Ectodermal cell (in vitro differentiated cells): ENCODE measurements at regions not wholly inside any gene's neighbourhood (a gene's known extent, or its start where the extent isn't known, plus 50 kb on each side); places are given as distances from the start of the nearest gene placed in this dataset.

Experiments
- H3K27ac ChIP-seq: 2 replicates; pipeline ENCODE4 v1.7.0; 2013; ENCODE audit warnings: mild to moderate bottlenecking, low read depth, low read length; ENCODE audit not compliant: insufficient read depth, poor library complexity, severe bottlenecking
- H3K27me3 ChIP-seq: 2 replicates; pipeline ENCODE4 v1.7.0; 2013; ENCODE audit warnings: mild to moderate bottlenecking, low read length; ENCODE audit not compliant: insufficient read depth, control insufficient read depth, poor library complexity, severe bottlenecking
- H3K36me3 ChIP-seq: one replicate; pipeline ENCODE4 v1.7.0; 2013; ENCODE audit warnings: low read length; ENCODE audit not compliant: control insufficient read depth, insufficient read depth
- H3K4me1 ChIP-seq: one replicate; pipeline ENCODE4 v1.7.0; 2013; ENCODE audit warnings: low read length; ENCODE audit not compliant: control insufficient read depth, insufficient read depth
- H3K4me3 ChIP-seq: 2 replicates; pipeline ENCODE4 v1.7.0; 2013; ENCODE audit warnings: low read depth, low read length, control low read depth; ENCODE audit not compliant: insufficient read depth
- H3K9me3 ChIP-seq: 2 replicates; pipeline ENCODE4 v1.7.0; 2013; ENCODE audit warnings: mild to moderate bottlenecking, low read length, moderate library complexity; ENCODE audit not compliant: control insufficient read depth
- WGBS, 2 experiments: methylation state at CpG; one replicate each; pipeline ENCODE4 v1.1.7; 2013; ENCODE audit warnings: missing lambda C conversion rate in 2 of 2; 5-methylcytosine and 5-hydroxymethylcytosine counted together

DNA sequence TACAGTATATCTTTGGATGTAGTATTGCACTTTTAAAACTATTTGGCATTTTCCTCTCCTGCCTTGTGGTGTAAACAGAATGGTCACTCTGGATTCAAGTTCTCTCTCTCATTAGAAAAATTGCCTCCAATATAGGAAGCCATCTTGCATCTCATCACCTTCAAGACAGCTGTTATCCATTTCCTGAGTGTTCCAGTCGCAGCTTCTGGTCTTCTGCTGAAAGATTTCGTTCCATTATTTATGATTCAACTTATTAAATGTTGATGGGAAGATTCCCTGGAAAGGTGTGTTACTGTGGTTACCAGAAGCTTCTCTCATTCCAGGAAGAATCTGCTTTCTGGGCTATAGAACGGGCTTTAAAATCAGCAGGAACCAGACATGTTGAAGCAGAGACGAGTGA lies 568.3 kb upstream of the SLIT2 start:
- H3K36me3 ChIP-seq, result no peaks in the 10 kb centered on the region
- H3K27ac ChIP-seq, result no peak overlapping the region
- H3K9me3 ChIP-seq, result no peaks in the 10 kb centered on the region
- H3K4me1 ChIP-seq, result no peaks in the 10 kb centered on the region
- H3K27me3 ChIP-seq, result no peaks in the 10 kb centered on the region
- WGBS, 2 experiments, result 91 to 95% methylated on average over 4 of the region's 4 CpGs
- H3K4me3 ChIP-seq, result no peak overlapping the region

DNA sequence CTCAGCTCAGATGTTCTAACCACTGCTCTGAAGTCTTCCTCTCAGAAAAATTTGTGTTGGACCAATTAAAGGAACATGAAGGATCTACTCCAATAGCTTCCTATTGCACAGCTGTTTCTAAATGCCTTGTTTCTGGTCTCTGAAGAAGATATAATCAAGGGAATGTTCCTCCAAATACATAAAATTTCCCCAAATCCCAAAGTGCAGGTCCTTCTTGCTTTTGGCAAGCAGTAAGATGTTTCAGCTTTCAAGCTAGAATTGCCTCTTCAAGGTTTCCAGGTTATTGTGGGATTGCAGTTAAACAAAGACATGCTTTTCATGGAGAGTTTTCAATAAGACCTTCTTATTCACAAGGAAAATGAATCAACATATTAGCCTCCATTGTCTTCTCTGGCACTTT lies 574.5 kb upstream of the SLIT2 start:
- no peaks in the 10 kb centered on the region for H3K36me3 ChIP-seq
- no peaks in the 10 kb centered on the region for H3K4me1 ChIP-seq
- no peak overlapping the region for H3K27ac ChIP-seq
- no peaks in the 10 kb centered on the region for H3K27me3 ChIP-seq
- no peaks in the 10 kb centered on the region for H3K9me3 ChIP-seq
- no peak overlapping the region for H3K4me3 ChIP-seq

DNA sequence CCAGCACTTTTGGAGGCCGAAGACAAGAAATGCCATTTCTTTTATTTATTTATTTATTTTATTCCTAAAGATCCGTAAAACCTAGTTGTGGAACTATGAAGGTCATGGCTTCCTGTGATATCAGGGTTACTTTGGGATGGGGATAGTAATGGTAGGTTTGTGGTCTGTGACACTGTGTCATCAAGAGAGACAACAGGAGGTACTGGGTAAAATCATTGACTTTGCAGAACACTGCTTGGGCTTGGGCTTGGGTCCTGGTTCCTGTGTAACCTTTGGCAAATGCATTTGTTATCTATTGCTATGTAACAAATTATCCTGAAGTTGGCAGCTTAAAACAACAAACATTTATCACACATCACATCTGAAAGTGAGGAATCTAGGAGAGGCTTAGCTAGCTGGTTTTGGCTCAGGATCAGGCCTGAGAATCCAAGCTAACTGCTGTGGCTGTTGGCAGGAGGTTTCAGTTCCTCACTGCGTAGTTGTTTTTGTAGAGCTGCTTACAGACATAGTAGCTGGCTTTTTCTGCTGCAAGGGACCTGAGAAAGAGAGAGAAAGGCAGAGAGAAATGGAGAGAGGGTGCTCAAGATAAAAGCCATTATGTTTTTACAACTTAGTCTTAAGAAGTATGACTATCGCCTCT lies 576.4 kb upstream of the SLIT2 start:
- H3K27me3 ChIP-seq, result no peaks in the 10 kb centered on the region
- H3K36me3 ChIP-seq, result no peaks in the 10 kb centered on the region
- no peak overlapping the region for H3K4me3 ChIP-seq
- WGBS, 2 experiments, result 93% methylated on average over 2 to 3 of the region's 4 CpGs
- no peaks in the 10 kb centered on the region for H3K4me1 ChIP-seq
- H3K9me3 ChIP-seq, result no peaks in the 10 kb centered on the region
- no peak overlapping the region for H3K27ac ChIP-seq

DNA sequence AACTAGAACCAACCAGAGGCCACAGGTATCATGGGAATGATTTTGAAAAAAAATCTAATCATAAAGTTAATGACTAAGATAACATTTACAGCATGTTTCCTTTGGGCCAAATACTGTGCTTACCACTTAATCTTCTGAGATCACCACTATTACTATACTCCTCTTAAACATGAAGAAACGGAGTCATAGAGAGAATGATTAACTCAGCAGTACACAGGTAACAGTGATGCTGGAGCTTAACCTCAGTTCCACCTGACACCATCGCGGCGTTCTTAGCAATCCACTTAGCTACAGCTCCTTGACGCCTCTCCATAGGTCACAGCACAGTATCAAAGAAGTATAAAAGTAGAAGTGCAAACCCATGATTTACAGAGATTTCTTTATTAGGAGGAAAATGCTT lies 592.6 kb upstream of the SLIT2 start:
- no peak overlapping the region for H3K4me3 ChIP-seq
- no peaks in the 10 kb centered on the region for H3K4me1 ChIP-seq
- 93 to 97% methylated on average over 5 of the region's 5 CpGs for WGBS, 2 experiments
- H3K27me3 ChIP-seq, result no peaks in the 10 kb centered on the region
- H3K27ac ChIP-seq, result no peak overlapping the region
- H3K9me3 ChIP-seq, result no peaks in the 10 kb centered on the region
- H3K36me3 ChIP-seq, result no peaks in the 10 kb centered on the region

DNA sequence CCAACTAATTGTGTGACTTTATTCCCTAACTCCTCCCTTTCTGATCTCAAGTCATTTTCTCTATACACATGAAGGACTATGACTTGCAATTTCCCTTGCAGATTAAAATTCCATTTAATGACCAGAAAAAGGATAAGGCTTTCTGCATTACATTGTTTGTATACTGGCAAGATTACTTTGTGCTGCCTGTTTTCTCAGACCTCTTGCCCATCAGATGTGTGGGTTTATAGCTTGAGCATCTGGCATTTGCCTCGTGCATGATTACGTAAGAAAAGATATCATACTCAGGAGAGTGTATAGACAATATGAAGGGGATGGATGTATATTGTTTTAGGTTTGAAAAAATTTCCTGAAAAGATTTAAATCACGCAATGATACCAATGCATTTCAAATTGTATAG lies 593.8 kb upstream of the SLIT2 start:
- 95 to 100% methylated on average over 2 of the region's 3 CpGs for WGBS, 2 experiments
- Histone ChIP-seq H3K27ac (no peak overlapping the region), H3K4me3 (no peak overlapping the region), H3K9me3 (no peaks in the 10 kb centered on the region), H3K36me3 (no peaks in the 10 kb centered on the region), H3K27me3 (no peaks in the 10 kb centered on the region), H3K4me1 (no peaks in the 10 kb centered on the region)

DNA sequence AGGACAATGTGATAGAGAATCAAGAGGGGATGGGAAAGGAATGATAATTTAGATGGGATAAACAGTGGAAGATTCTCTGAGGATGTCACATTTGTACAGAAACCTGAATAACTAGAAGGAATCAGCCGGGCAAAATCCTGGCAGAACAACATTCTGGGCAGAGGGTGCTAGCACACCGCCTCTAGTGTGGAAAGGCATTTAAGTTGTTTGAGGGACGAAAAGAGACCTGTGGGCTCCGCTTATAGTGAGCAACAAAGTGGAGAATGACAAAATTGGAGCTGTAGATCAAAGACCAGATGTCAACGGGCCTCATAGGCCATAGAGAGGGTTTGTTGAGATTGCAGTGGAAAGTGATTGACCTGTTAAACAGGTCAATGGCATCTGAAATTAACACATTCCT lies 596.0 kb upstream of the SLIT2 start:
- no peak overlapping the region for H3K27ac ChIP-seq
- H3K4me3 ChIP-seq, result no peak overlapping the region
- no peaks in the 10 kb centered on the region for H3K27me3 ChIP-seq
- H3K9me3 ChIP-seq, result no peaks in the 10 kb centered on the region
- WGBS, 2 experiments, result 93 to 95% methylated on average over 5 of the region's 5 CpGs
- H3K36me3 ChIP-seq, result no peaks in the 10 kb centered on the region
- no peaks in the 10 kb centered on the region for H3K4me1 ChIP-seq

DNA sequence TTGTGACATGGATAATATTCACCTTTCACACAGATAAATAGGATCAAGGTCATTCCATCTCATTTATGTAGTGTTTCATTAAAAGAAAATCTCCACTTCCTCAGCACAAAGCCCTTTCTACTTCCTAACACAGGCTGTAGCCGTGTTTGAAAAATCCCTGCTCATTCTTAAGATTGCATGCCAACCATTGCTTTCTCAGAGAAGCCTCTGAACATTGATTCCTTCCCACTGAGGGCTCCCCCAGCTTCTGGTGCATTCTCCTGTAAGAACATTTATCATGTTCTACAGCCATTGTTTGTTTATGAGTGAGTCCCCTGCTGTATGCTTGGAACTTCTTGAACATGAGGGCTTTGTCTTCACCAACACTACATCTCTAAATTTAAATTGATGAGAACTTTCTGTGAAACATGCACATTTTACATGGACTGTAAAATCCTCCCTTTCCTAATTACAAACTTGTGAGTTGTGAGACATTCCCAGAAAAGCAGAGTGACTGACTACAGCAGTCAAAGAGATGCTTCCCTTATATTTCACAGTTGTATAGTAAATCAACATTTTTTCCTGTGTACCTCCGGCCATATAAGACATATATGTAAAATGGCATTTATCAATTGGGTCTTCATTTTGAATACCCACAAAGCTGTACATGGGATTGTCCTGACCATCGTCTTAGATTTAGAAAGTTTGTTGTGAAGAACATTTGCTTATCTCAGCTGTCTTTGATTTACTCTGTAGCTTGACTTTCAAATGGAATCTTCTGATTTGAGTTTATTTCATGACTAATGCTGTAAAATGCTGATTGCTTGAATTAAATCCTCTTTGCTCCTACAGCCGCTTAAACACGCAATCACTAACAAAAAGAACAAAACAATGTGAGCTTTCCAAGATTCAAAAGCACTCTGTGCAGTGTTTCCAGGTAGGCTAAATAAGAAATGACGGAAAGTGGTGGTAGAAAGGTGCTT lies 600.5 kb upstream of the SLIT2 start:
- H3K4me1 ChIP-seq, result no peaks in the 10 kb centered on the region
- no peaks in the 10 kb centered on the region for H3K36me3 ChIP-seq
- H3K27me3 ChIP-seq, result no peaks in the 10 kb centered on the region
- no peak overlapping the region for H3K27ac ChIP-seq
- no peaks in the 10 kb centered on the region for H3K9me3 ChIP-seq
- no peak overlapping the region for H3K4me3 ChIP-seq
- WGBS, 2 experiments, result 88 to 91% methylated on average over 5 to 6 of the region's 6 CpGs

DNA sequence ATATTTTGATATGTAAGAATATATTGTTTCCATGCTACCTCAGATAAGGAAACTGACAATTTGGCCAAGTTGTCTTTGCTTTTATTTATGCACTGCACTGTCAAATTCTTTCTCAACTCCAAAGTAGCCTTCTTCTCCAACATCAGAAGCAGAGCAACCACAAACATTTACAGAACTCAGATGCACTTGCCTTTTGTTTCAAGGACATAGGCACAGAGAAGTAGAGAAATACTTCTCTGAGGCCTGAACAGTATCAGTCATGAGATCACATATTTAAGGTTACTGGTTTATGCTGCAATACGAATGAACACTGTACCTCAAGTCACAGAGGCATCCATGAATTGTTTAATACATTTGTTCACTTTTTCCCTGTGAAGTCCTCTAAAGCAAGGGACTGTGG lies 606.1 kb upstream of the SLIT2 start:
- WGBS, 2 experiments, result 92 to 100% methylated on average over 1 of the region's 1 CpG
- Histone ChIP-seq H3K27me3 (no peaks in the 10 kb centered on the region), H3K9me3 (no peaks in the 10 kb centered on the region), H3K36me3 (no peaks in the 10 kb centered on the region), H3K4me1 (no peaks in the 10 kb centered on the region), H3K27ac (no peak overlapping the region), H3K4me3 (no peak overlapping the region)

DNA sequence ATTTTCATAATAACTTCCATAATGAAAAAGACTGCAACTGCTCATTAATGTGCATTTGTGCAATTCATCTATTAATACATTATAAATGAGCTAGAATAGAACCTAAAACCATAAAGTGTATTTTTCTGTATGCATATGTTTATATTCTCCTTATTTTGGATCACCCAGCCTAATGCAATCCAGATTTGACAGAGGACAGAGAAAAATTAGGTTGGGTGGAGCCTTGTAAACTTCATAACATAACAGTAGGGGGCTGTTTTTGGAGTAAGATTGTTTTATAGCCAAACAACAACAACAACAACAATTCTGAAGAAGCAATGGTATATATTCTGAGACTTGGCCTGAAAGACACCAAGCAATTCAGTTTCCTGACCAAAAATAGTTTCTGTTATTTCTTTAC lies 615.3 kb upstream of the SLIT2 start:
- H3K9me3 ChIP-seq, result peaks cover 3% of the 10 kb centered on the region
- H3K4me3 ChIP-seq, result no peak overlapping the region
- no peak overlapping the region for H3K27ac ChIP-seq
- H3K4me1 ChIP-seq, result no peaks in the 10 kb centered on the region
- H3K36me3 ChIP-seq, result no peaks in the 10 kb centered on the region
- H3K27me3 ChIP-seq, result no peaks in the 10 kb centered on the region

DNA sequence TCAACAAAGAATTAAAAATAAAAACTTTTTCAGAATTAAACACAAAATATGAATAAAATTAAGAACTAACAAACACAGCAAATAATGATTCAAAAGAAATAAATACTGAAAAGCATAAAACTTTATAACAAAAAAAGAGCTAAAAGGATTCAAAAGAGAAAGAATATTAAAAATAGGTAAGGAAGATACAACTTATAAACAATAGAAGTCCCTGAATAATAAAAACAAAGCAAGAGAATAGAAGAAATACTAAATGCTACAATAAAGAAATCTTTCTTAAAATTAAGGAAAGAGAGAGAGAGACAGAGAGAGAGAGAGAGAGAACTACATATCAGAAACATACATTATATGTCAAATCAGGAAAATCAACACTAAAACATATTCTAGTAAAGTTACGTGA lies 619.9 kb upstream of the SLIT2 start:
- Histone ChIP-seq H3K4me1 (no peaks in the 10 kb centered on the region), H3K27ac (no peak overlapping the region), H3K27me3 (no peaks in the 10 kb centered on the region), H3K4me3 (no peak overlapping the region), H3K36me3 (no peaks in the 10 kb centered on the region), H3K9me3 (peaks cover 3% of the 10 kb centered on the region)
- 83% methylated on average over 1 of the region's 1 CpG; no CpG with 5 or more reads in 1 of the 2 experiments for WGBS, 2 experiments
